ENCODE measurements at regions not wholly inside any gene's neighbourhood (a gene's known extent, or its start where the extent isn't known, plus 50 kb on each side); places are given as distances from the start of the nearest gene placed in this dataset.

GRCh38 chr6:163720005-163720404 is 305.5 kb downstream of the QKI start:
- no peaks in the 10 kb centered on the region for H3K27me3 ChIP-seq
- no peak overlapping the region for H2AFZ ChIP-seq
- WGBS (ENCODE audit: low lambda C conversion rate, missing lambda C conversion rate), result 80% methylated on average over 5 of the region's 5 CpGs
- H3K9me2 ChIP-seq (replicated peaks; ENCODE audit: insufficient read depth), result no peaks in the 10 kb centered on the region
- no peak for DNase-seq (ENCODE audit: low spot score)
- no peaks in the 10 kb centered on the region for H3K36me3 ChIP-seq (replicated peaks; ENCODE audit: insufficient read depth, low read depth)
- H3K4me1 ChIP-seq (ENCODE audit: insufficient read depth), result no peaks in the 10 kb centered on the region
- no peak overlapping the region for H3K27ac ChIP-seq
- TF ChIP-seq EZH2phosphoT487 (IDR thresholded peaks at IDR 0.05; ENCODE audit: low read depth, severe bottlenecking, unreplicated experiment), result no peak
- no peaks in the 10 kb centered on the region for H4K20me1 ChIP-seq (ENCODE audit: insufficient read depth, poor library complexity, severe bottlenecking)
- no peak overlapping the region for H3K4me3 ChIP-seq
- H3K9me3 ChIP-seq (ENCODE audit: low read depth), result no peaks in the 10 kb centered on the region
- no peaks in the 10 kb centered on the region for H3K79me2 ChIP-seq
- no peak overlapping the region for H3K4me2 ChIP-seq

- no peak overlapping the region for H3K27ac ChIP-seq
- H3K27me3 ChIP-seq, result no peaks in the 10 kb centered on the region
- no peaks in the 10 kb centered on the region for H4K20me1 ChIP-seq (ENCODE audit: insufficient read depth, poor library complexity, severe bottlenecking)
- TF ChIP-seq EZH2 (IDR thresholded peaks at IDR 0.05; ENCODE audit: borderline replicate concordance) (no peak), CTCF (IDR thresholded peaks at IDR 0.05; ENCODE audit: poor library complexity) (no peak), EZH2phosphoT487 (IDR thresholded peaks at IDR 0.05; ENCODE audit: low read depth, severe bottlenecking, unreplicated experiment) (no peak)
- no peaks in the 10 kb centered on the region for H3K4me1 ChIP-seq (ENCODE audit: insufficient read depth)
- H3K9me3 ChIP-seq (ENCODE audit: low read depth), result no peaks in the 10 kb centered on the region
- no peak for DNase-seq (ENCODE audit: low spot score)
- H3K9me2 ChIP-seq (replicated peaks; ENCODE audit: insufficient read depth), result no peaks in the 10 kb centered on the region
- H3K4me3 ChIP-seq, result no peak overlapping the region
- no peak overlapping the region for H3K4me2 ChIP-seq
- H2AFZ ChIP-seq, result no peak overlapping the region
- no peaks in the 10 kb centered on the region for H3K36me3 ChIP-seq (replicated peaks; ENCODE audit: insufficient read depth, low read depth)
- 79% methylated on average over 20 of the region's 20 CpGs for WGBS (ENCODE audit: low lambda C conversion rate, missing lambda C conversion rate)
- no peaks in the 10 kb centered on the region for H3K79me2 ChIP-seq
These were observed 304.7 kb downstream of the QKI start for GRCh38 chr6:163719028-163719742.

- no peaks in the 10 kb centered on the region for H3K79me2 ChIP-seq
- H2AFZ ChIP-seq, result no peak overlapping the region
- no peak overlapping the region for H3K27ac ChIP-seq
- 94% methylated on average over 2 of the region's 2 CpGs for WGBS (ENCODE audit: low lambda C conversion rate, missing lambda C conversion rate)
- no peak overlapping the region for H3K4me3 ChIP-seq
- H3K9me2 ChIP-seq (replicated peaks; ENCODE audit: insufficient read depth), result no peaks in the 10 kb centered on the region
- H3K4me2 ChIP-seq, result no peak overlapping the region
- no peaks in the 10 kb centered on the region for H3K4me1 ChIP-seq (ENCODE audit: insufficient read depth)
- no peaks in the 10 kb centered on the region for H3K27me3 ChIP-seq
- H3K9me3 ChIP-seq (ENCODE audit: low read depth), result no peaks in the 10 kb centered on the region
- no peaks in the 10 kb centered on the region for H4K20me1 ChIP-seq (ENCODE audit: insufficient read depth, poor library complexity, severe bottlenecking)
- DNase-seq (ENCODE audit: low spot score), result no peak
- no peak for TF ChIP-seq EZH2 (IDR thresholded peaks at IDR 0.05; ENCODE audit: borderline replicate concordance)
- TF ChIP-seq EZH2phosphoT487 (IDR thresholded peaks at IDR 0.05; ENCODE audit: low read depth, severe bottlenecking, unreplicated experiment), result no peak
- no peak for TF ChIP-seq CTCF (IDR thresholded peaks at IDR 0.05; ENCODE audit: poor library complexity)
- no peaks in the 10 kb centered on the region for H3K36me3 ChIP-seq (replicated peaks; ENCODE audit: insufficient read depth, low read depth)
These were observed 304.0 kb downstream of the QKI start for GRCh38 chr6:163718537-163718936.

- no peaks in the 10 kb centered on the region for H3K27me3 ChIP-seq
- H4K20me1 ChIP-seq (ENCODE audit: insufficient read depth, poor library complexity, severe bottlenecking), result no peaks in the 10 kb centered on the region
- DNase-seq (ENCODE audit: low spot score), result no peak
- TF ChIP-seq EZH2 (IDR thresholded peaks at IDR 0.05; ENCODE audit: borderline replicate concordance) (no peak), EZH2phosphoT487 (IDR thresholded peaks at IDR 0.05; ENCODE audit: low read depth, severe bottlenecking, unreplicated experiment) (no peak), CTCF (IDR thresholded peaks at IDR 0.05; ENCODE audit: poor library complexity) (no peak)
- H2AFZ ChIP-seq, result no peak overlapping the region
- H3K4me3 ChIP-seq, result no peak overlapping the region
- no peaks in the 10 kb centered on the region for H3K9me2 ChIP-seq (replicated peaks; ENCODE audit: insufficient read depth)
- WGBS (ENCODE audit: low lambda C conversion rate, missing lambda C conversion rate), result 73% methylated on average over 9 of the region's 9 CpGs
- no peaks in the 10 kb centered on the region for H3K36me3 ChIP-seq (replicated peaks; ENCODE audit: insufficient read depth, low read depth)
- no peaks in the 10 kb centered on the region for H3K9me3 ChIP-seq (ENCODE audit: low read depth)
- H3K27ac ChIP-seq, result no peak overlapping the region
- no peak overlapping the region for H3K4me2 ChIP-seq
- H3K4me1 ChIP-seq (ENCODE audit: insufficient read depth), result no peaks in the 10 kb centered on the region
- H3K79me2 ChIP-seq, result no peaks in the 10 kb centered on the region
These were observed 302.7 kb downstream of the QKI start for GRCh38 chr6:163717106-163717764.
